HepG2 (cell line): ENCODE measurements at regions not wholly inside any gene's neighbourhood (a gene's known extent, or its start where the extent isn't known, plus 50 kb on each side); places are given as distances from the start of the nearest gene placed in this dataset.

Experiments used
- ATAC-seq: fragments of 200-7000 bp; cut with Tn5 transposase; 3 replicates; pipeline ENCODE4 v1.9.1; 2020; ENCODE audit warnings: mild to moderate bottlenecking, moderate library complexity
- BruUV-seq: library from RNA; stranded (reverse); fragments of 400-500 nt; replicated peaks from 2 replicates; lab custom pipeline; 2021; lab: Mats Ljungman, UMichigan
- CTCF ChIA-PET: fragments of 300-600 bp; formaldehyde crosslinking; extraction: SDS; loops from one replicate; lab custom pipeline; 2021; ENCODE audit warnings: low total read pairs, inconsistent platforms, low intra/inter-chr PET ratio; lab: Yijun Ruan, JAX
- POLR2A ChIA-PET: fragments of 350-600 bp; sonication (Branson Sonifier 250); formaldehyde crosslinking; loops from one replicate; lab custom pipeline; 2020; ENCODE audit warnings: antibody characterized with exemption, inconsistent platforms; lab: Yijun Ruan, JAX
- DNase-seq: peaks from one replicate; pipeline ENCODE4 v3.0.0-alpha.2; 2015; ENCODE audit warnings: low spot score
- FAIRE-seq: peaks from 3 replicates; lab custom pipeline; 2011; peaks lifted over from hg19 to GRCh38; lab: Jason Lieb, UNC
- H2AFZ ChIP-seq: one replicate; pipeline ENCODE4 v1.6.1; 2011; ENCODE audit warnings: low read length, inconsistent platforms
- H3K27ac ChIP-seq: fragments of 300-600 bp; 3 replicates; pipeline ENCODE4 v1.8.0; 2011; ENCODE audit warnings: mixed run types, mild to moderate bottlenecking, mixed read lengths, low read length, inconsistent platforms; ENCODE audit not compliant: insufficient read depth; ENCODE audit errors: extremely low read length
- H3K27me3 ChIP-seq, 2 experiments: fragments of 200-600 bp in 1 of 2; 2 replicates in 1 of 2; 3 replicates in 1 of 2; pipeline versions ENCODE4 v1.6.0 to v1.8.0; 2011; ENCODE audit warnings: low read length in 2 of 2, mild to moderate bottlenecking in 2 of 2, moderate library complexity in 2 of 2, inconsistent platforms in 1 of 2; ENCODE audit not compliant: insufficient read depth in 2 of 2, control insufficient read depth in 1 of 2
- H3K36me3 ChIP-seq, 2 experiments: fragments of 200-600 bp in 1 of 2; replicated peaks in 1 of 2; 2 replicates in 1 of 2; 3 replicates in 1 of 2; pipeline versions ENCODE4 v1.5.1 to v1.8.0; 2011; ENCODE audit warnings: low read length in 2 of 2, inconsistent platforms in 1 of 2; ENCODE audit not compliant: insufficient read depth in 2 of 2, control insufficient read depth in 1 of 2
- H3K4me1 ChIP-seq: 2 replicates; pipeline ENCODE4 v1.5.1; 2012; ENCODE audit warnings: low read length, inconsistent platforms; ENCODE audit not compliant: insufficient read depth
- H3K4me2 ChIP-seq: 2 replicates; pipeline ENCODE4 v1.6.0; 2011; ENCODE audit warnings: low read depth, low read length, inconsistent platforms
- H3K4me3 ChIP-seq, 3 experiments: fragments of 200-600 bp in 1 of 3; sonication (generic), shearing (Covaris generic) in 1 of 3; replicated peaks in 1 of 3; 2 replicates each; pipeline ENCODE4 v1.5.1; 2011 to 2016; ENCODE audit warnings: low read length in 3 of 3, inconsistent platforms in 2 of 3, low read depth in 2 of 3, mild to moderate bottlenecking in 2 of 3, control low read depth in 1 of 3, mixed read lengths in 1 of 3; ENCODE audit not compliant: insufficient read depth in 1 of 3
- H3K79me2 ChIP-seq: one replicate; pipeline ENCODE4 v1.6.1; 2011; ENCODE audit warnings: low read length, inconsistent platforms; ENCODE audit not compliant: insufficient read depth
- H3K9ac ChIP-seq: 2 replicates; pipeline ENCODE4 v1.6.0; 2011; ENCODE audit warnings: mild to moderate bottlenecking, low read depth, low read length, inconsistent platforms; ENCODE audit not compliant: insufficient read depth
- H3K9me3 ChIP-seq: 2 replicates; pipeline ENCODE4 v1.5.1; 2012; ENCODE audit warnings: mild to moderate bottlenecking, low read length
- H4K20me1 ChIP-seq: 2 replicates; pipeline ENCODE4 v1.6.0; 2011; ENCODE audit warnings: inconsistent platforms, mild to moderate bottlenecking, low read length, moderate library complexity; ENCODE audit not compliant: insufficient read depth
- CBX1 ChIP-seq: IDR thresholded peaks from one replicate; pipeline ENCODE4 v1.6.1; 2016; ENCODE audit warnings: antibody characterized with exemption, low read depth
- KMT2A ChIP-seq: sonication (generic); formaldehyde crosslinking; IDR thresholded peaks from 2 replicates; pipeline ENCODE4 v1.4.0; 2020; ENCODE audit warnings: missing genetic modification reagents
- POLR2AphosphoS2 ChIP-seq: IDR thresholded peaks from 2 replicates; pipeline ENCODE4 v1.6.1; 2011; ENCODE audit warnings: low read depth, low read length, improper control_type of control experiment
- ZFYVE20 ChIP-seq: sonication (generic); formaldehyde crosslinking; IDR thresholded peaks from 2 replicates; pipeline ENCODE4 v1.8.0; 2023; ENCODE audit warnings: low read depth, mild to moderate bottlenecking, moderate library complexity, missing genetic modification reagents, borderline replicate concordance
- ZNF550 ChIP-seq: sonication (generic); formaldehyde crosslinking; IDR thresholded peaks from 2 replicates; pipeline ENCODE4 v1.4.0; 2020; ENCODE audit warnings: mild to moderate bottlenecking, missing genetic modification reagents, borderline replicate concordance
- ZNF709 ChIP-seq: sonication (generic); formaldehyde crosslinking; IDR thresholded peaks from 2 replicates; pipeline ENCODE4 v1.5.0; 2020; ENCODE audit warnings: mild to moderate bottlenecking, missing genetic modification reagents
- ZNF724P ChIP-seq: sonication (generic); formaldehyde crosslinking; IDR thresholded peaks from 2 replicates; pipeline ENCODE4 v1.8.0; 2022; ENCODE audit warnings: missing genetic modification reagents, borderline replicate concordance
- WGBS: methylation state at CpG from one replicate; pipeline ENCODE4 v1.1.6; 2017; ENCODE audit warnings: low lambda C conversion rate; 5-methylcytosine and 5-hydroxymethylcytosine counted together
- in situ Hi-C: cut with HindIII; loops from 2 replicates; pipeline ENCODE4 v1.10.0; 2017; ENCODE audit warnings: low pct_unique_long_range_greater_than_20kb; ENCODE audit not compliant: extremely low pct_ligation_motif_present
- intact Hi-C: fragments of 100-400 bp; cut with micrococcal nuclease; formaldehyde crosslinking; loops from one replicate; pipeline ENCODE4 v1.10.0; 2022; ENCODE audit not compliant: unreplicated experiment
- TF ChIP-seq, protein P1 (sequence below): sonication (generic); formaldehyde crosslinking; IDR thresholded peaks from 2 replicates; pipeline ENCODE4 v1.5.1; 2020; ENCODE audit warnings: mild to moderate bottlenecking, missing genetic modification reagents, moderate library complexity
- TF ChIP-seq, protein P2 (sequence below): sonication (generic); formaldehyde crosslinking; IDR thresholded peaks from 2 replicates; pipeline ENCODE4 v1.8.0; 2022; ENCODE audit warnings: low read depth, missing genetic modification reagents

DNA sequence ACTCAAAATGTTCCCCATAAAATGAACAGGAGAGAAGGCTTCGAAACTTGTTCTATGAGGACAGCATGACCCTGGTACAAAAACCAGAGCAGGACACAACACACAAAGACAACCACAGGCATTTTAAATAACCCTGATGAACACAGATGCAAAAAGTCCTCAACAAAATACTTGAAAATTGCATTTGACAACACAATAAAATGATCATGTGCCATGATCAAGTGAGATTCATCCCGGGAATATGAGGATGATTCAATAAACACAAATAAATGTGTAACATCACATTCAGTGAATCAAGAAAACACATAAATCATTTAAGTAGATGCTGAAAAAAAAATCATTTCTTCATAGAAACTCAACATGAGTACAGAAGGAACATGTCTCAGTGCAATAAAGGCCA, 208.4 kb upstream of the WSB1 start (continued):
- TF ChIP-seq ZNF550 (CRISPR knock-in tag) (no peak), ZFYVE20 (CRISPR knock-in tag) (no peak), POLR2AphosphoS2 (no peak), ZNF724P (CRISPR knock-in tag) (no peak), KMT2A (CRISPR knock-in tag) (no peak)

DNA sequence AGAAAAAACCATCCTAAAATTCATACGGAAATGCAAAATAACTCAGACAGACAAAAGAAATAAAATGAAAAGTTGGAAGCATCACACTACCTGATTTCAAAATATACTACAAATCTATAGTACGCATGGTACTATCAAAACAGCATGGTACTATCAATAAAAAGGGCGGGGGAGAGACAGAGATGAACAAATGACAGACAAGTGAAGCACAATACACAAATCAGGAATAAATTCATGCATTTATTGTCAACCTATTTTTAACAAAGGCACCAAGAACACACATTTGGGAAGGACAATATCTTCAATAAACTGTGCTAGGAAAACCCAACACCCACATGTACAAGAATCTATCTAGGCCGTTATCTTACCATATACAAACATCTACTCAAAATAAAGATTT, 207.4 kb upstream of the WSB1 start:
- no TSS peak for BruUV-seq
- Histone ChIP-seq H4K20me1 (no peaks in the 10 kb centered on the region), H3K79me2 (no peaks in the 10 kb centered on the region), H3K36me3 (no peaks in the 10 kb centered on the region), H3K4me2 (no peak overlapping the region), H3K9me3 (no peaks in the 10 kb centered on the region), H3K27me3 (0 out of 5 replicates have a peak, but pooled peaks cover 0 to 8% of the 10 kb centered on the region in 2 experiments), H3K27ac (no peak overlapping the region), H3K9ac (no peak overlapping the region), H3K4me3 (no peak overlapping the region), H3K4me1 (no peaks in the 10 kb centered on the region), H2AFZ (no peak overlapping the region)
- DNase-seq (no peak), ATAC-seq (no peak), FAIRE-seq (no peak)
- CTCF ChIA-PET = no interaction called here
- in situ Hi-C loops (no loop called here), intact Hi-C loops (loop anchor here (10.0 kb wide), 1 partner anchor 1838 kb away; no protein-coding TSS in a partner anchor)
- whole genome bisulfite sequencing = 14% methylated on average over 4 of the region's 4 CpGs
- TF ChIP-seq CBX1 (no peak), POLR2AphosphoS2 (no peak), ZNF709 (CRISPR knock-in tag) (no peak)
- TF ChIP-seq, protein P1, sequence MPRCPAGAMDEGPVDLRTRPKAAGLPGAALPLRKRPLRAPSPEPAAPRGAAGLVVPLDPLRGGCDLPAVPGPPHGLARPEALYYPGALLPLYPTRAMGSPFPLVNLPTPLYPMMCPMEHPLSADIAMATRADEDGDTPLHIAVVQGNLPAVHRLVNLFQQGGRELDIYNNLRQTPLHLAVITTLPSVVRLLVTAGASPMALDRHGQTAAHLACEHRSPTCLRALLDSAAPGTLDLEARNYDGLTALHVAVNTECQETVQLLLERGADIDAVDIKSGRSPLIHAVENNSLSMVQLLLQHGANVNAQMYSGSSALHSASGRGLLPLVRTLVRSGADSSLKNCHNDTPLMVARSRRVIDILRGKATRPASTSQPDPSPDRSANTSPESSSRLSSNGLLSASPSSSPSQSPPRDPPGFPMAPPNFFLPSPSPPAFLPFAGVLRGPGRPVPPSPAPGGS (CRISPR knock-in tag) = no peak
- TF ChIP-seq, protein P2, sequence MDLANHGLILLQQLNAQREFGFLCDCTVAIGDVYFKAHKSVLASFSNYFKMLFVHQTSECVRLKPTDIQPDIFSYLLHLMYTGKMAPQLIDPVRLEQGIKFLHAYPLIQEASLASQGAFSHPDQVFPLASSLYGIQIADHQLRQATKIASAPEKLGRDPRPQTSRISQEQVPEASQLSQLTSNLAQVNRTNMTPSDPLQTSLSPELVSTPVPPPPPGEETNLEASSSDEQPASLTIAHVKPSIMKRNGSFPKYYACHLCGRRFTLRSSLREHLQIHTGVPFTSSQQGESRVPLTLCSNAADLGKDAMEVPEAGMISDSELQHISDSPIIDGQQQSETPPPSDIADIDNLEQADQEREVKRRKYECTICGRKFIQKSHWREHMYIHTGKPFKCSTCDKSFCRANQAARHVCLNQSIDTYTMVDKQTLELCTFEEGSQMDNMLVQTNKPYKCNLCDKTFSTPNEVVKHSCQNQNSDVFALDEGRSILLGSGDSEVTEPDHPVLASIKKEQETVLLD (CRISPR knock-in tag) = no peak
- POLR2A ChIA-PET = no interaction called here
